Keratinocyte (primary cell): ENCODE measurements at regions not wholly inside any gene's neighbourhood (a gene's known extent, or its start where the extent isn't known, plus 50 kb on each side); places are given as distances from the start of the nearest gene placed in this dataset.
"Not testable (repeated sequence)": the region's sequence is repeated elsewhere in the genome, so short reads cannot be mapped to it uniquely, and the experiment has no call there.

Experiments
- DNase-seq: peaks from one replicate; pipeline ENCODE4 v3.0.0-alpha.2; 2011; ENCODE audit warnings: low read depth, missing footprints, low spot score
- FAIRE-seq: peaks from 2 replicates; lab custom pipeline; 2011; peaks lifted over from hg19 to GRCh38; lab: Jason Lieb, UNC
- H2AFZ ChIP-seq: 2 replicates; pipeline ENCODE4 v1.6.0; 2012; ENCODE audit warnings: low read length, control low read depth, inconsistent platforms; ENCODE audit not compliant: control insufficient read depth
- H3K27ac ChIP-seq: 2 replicates; pipeline ENCODE4 v1.5.1; 2011; ENCODE audit warnings: low read length; ENCODE audit not compliant: control insufficient read depth, insufficient read depth
- H3K27me3 ChIP-seq: 3 replicates; pipeline ENCODE4 v1.6.0; 2011; ENCODE audit warnings: low read length; ENCODE audit not compliant: control insufficient read depth, insufficient read depth; ENCODE audit errors: extremely low read depth
- H3K36me3 ChIP-seq, 2 experiments: 2 replicates in 1 of 2; 3 replicates in 1 of 2; pipeline ENCODE4 v1.5.1; 2011; ENCODE audit warnings: low read length in 2 of 2, mild to moderate bottlenecking in 1 of 2; ENCODE audit not compliant: control insufficient read depth in 2 of 2, insufficient read depth in 2 of 2; ENCODE audit errors: extremely low read depth in 1 of 2
- H3K4me1 ChIP-seq: 3 replicates; pipeline ENCODE4 v1.5.1; 2011; ENCODE audit warnings: low read length; ENCODE audit not compliant: control insufficient read depth, insufficient read depth; ENCODE audit errors: extremely low read depth
- H3K4me2 ChIP-seq: 3 replicates; pipeline ENCODE4 v1.6.0; 2011; ENCODE audit warnings: low read depth, low read length; ENCODE audit not compliant: control insufficient read depth, insufficient read depth; ENCODE audit errors: extremely low read depth
- H3K4me3 ChIP-seq, 3 experiments: fragments of 200-600 bp in 1 of 3; sonication (generic) in 1 of 3; 2 replicates in 2 of 3; 3 replicates in 1 of 3; pipeline ENCODE4 v1.5.1; 2011 to 2016; ENCODE audit warnings: low read length in 3 of 3, mild to moderate bottlenecking in 3 of 3, control low read depth in 2 of 3, inconsistent platforms in 1 of 3, low read depth in 1 of 3, mixed read lengths in 1 of 3, mixed run types in 1 of 3, moderate library complexity in 1 of 3; ENCODE audit not compliant: control insufficient read depth in 2 of 3, insufficient read depth in 2 of 3; ENCODE audit errors: extremely low read depth in 1 of 3
- H3K79me2 ChIP-seq: 2 replicates; pipeline ENCODE4 v1.6.0; 2012; ENCODE audit warnings: low read length; ENCODE audit not compliant: control insufficient read depth, insufficient read depth
- H3K9ac ChIP-seq: 3 replicates; pipeline ENCODE4 v1.6.0; 2011; ENCODE audit warnings: low read length; ENCODE audit not compliant: control insufficient read depth, insufficient read depth; ENCODE audit errors: extremely low read depth
- H3K9me1 ChIP-seq: 3 replicates; pipeline ENCODE4 v1.6.0; 2011; ENCODE audit warnings: low read length; ENCODE audit not compliant: control insufficient read depth, insufficient read depth; ENCODE audit errors: extremely low read depth
- H3K9me3 ChIP-seq: 2 replicates; pipeline ENCODE4 v1.5.1; 2012; ENCODE audit warnings: low read depth, low read length; ENCODE audit not compliant: control insufficient read depth
- H4K20me1 ChIP-seq: 3 replicates; pipeline ENCODE4 v1.6.0; 2011; ENCODE audit warnings: low read length; ENCODE audit not compliant: control insufficient read depth, insufficient read depth; ENCODE audit errors: extremely low read depth
- EZH2 ChIP-seq: IDR thresholded peaks from one replicate; pipeline ENCODE4 v1.6.1; 2012; ENCODE audit warnings: inconsistent platforms, mild to moderate bottlenecking, low read length, moderate library complexity
- dilution Hi-C: fragments of 300-500 bp; cut with MboI; formaldehyde crosslinking; loops from one replicate; pipeline ENCODE4 v1.7.0; 2020; ENCODE audit warnings: low sequenced_read_pairs; ENCODE audit not compliant: extremely low pct_ligation_motif_present
- TF ChIP-seq, protein P1 (sequence below), 3 experiments: IDR thresholded peaks in 1 of 3; conservative IDR thresholded peaks in 1 of 3; optimal IDR thresholded peaks in 1 of 3; 2 replicates in 2 of 3; 3 replicates in 1 of 3; pipeline versions ENCODE3 to v1.5.1; 2011; ENCODE audit warnings: low read length in 3 of 3, mild to moderate bottlenecking in 3 of 3, moderate library complexity in 2 of 3, control low read depth in 1 of 3, inconsistent platforms in 1 of 3; ENCODE audit not compliant: insufficient read depth in 2 of 3; ENCODE audit errors: extremely low read depth in 1 of 3

DNA sequence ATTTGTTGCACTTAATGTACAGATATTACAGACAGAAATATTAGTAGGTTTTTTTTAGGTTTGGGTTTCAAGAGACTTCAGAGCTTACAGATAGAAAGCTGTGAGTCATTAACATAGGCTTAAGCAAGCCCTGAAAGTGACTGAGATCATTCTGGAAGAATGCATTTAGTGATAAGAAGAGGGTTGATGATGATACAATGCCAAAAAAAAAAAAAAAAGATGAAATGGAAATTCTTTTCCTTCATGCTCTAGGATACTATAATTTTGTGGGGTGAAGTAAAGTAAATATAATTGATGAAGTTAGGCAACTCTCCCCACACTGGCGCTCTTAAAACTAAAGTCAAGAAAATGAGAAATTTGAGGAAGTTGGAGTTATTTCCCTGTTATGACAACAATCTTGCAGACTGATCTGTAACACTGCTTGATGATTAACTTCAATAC is 169.4 kb upstream of the ZNF385D start:
- Histone ChIP-seq H3K27ac (no peak overlapping the region), H4K20me1 (no peaks in the 10 kb centered on the region), H3K4me3 (no peak overlapping the region), H3K9me3 (no peaks in the 10 kb centered on the region), H3K36me3 (no peaks in the 10 kb centered on the region), H3K4me2 (no peak overlapping the region), H2AFZ (no peak overlapping the region), H3K79me2 (no peaks in the 10 kb centered on the region), H3K9me1 (no peaks in the 10 kb centered on the region), H3K4me1 (no peaks in the 10 kb centered on the region), H3K27me3 (no peaks in the 10 kb centered on the region), H3K9ac (no peak overlapping the region)
- TF ChIP-seq, protein P1, sequence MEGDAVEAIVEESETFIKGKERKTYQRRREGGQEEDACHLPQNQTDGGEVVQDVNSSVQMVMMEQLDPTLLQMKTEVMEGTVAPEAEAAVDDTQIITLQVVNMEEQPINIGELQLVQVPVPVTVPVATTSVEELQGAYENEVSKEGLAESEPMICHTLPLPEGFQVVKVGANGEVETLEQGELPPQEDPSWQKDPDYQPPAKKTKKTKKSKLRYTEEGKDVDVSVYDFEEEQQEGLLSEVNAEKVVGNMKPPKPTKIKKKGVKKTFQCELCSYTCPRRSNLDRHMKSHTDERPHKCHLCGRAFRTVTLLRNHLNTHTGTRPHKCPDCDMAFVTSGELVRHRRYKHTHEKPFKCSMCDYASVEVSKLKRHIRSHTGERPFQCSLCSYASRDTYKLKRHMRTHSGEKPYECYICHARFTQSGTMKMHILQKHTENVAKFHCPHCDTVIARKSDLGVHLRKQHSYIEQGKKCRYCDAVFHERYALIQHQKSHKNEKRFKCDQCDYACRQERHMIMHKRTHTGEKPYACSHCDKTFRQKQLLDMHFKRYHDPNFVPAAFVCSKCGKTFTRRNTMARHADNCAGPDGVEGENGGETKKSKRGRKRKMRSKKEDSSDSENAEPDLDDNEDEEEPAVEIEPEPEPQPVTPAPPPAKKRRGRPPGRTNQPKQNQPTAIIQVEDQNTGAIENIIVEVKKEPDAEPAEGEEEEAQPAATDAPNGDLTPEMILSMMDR (optimal IDR thresholded peaks at IDR 0.05 in 1 of 3, IDR thresholded peaks at IDR 0.05 in 1 of 3, conservative IDR thresholded peaks at IDR 0.05 in 1 of 3; ENCODE audit: extremely low read depth in 1 of 3, insufficient read depth in 2 of 3, low read length in 3 of 3) = no peak
- no peak for TF ChIP-seq EZH2
- no peak for DNase-seq
- FAIRE-seq = no peak
- dilution Hi-C loops = no loop called here

DNA sequence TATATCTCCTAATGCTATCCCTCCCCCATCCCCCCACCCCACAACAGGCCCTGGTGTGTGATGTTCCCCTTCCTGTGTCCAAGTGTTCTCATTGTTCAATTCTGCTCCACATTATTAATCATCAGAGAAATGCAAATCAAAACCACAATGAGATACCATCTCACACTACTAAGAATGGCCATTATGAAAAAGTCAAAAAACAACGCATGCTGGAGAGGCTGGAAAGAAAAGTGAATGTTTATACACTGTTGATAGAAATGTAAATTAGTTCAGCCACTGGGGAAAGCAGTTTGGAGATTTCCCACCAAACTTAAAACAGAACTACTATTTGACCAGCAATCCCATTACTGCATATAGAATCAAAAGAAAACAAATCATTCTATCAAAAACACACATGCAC is 172.1 kb upstream of the ZNF385D start:
- H2AFZ ChIP-seq, H3K79me2 ChIP-seq, DNase-seq, H3K27me3 ChIP-seq, H4K20me1 ChIP-seq, H3K9ac ChIP-seq, FAIRE-seq, H3K4me3 ChIP-seq, H3K27ac ChIP-seq, H3K4me1 ChIP-seq, H3K9me1 ChIP-seq, H3K36me3 ChIP-seq, H3K9me3 ChIP-seq, H3K4me2 ChIP-seq, dilution Hi-C loops: not testable (repeated sequence)

DNA sequence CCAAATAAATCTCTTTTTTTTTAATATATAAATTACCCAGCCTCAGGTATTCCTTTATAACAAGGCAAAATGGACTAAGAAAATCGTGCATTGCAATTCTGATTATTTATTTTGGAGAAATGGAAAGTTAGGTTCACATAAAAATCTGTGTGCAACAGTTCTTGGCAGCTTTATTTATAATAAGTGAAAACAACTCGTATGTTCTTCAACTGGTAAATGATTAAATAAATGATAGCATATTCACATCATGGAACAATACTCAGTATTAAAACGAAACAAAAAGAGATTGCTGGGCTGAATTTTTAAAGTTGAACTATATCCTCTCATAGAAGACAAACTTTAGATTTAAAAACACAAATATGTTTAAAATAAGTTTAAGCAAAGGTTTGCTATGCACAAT is 176.3 kb upstream of the ZNF385D start:
- dilution Hi-C loops = no loop called here
- Histone ChIP-seq H3K9ac (no peak overlapping the region), H2AFZ (no peak overlapping the region), H3K9me1 (no peaks in the 10 kb centered on the region), H3K4me3 (no peak overlapping the region), H3K36me3 (no peaks in the 10 kb centered on the region), H3K79me2 (no peaks in the 10 kb centered on the region), H3K4me1 (no peaks in the 10 kb centered on the region), H3K9me3 (no peaks in the 10 kb centered on the region), H4K20me1 (no peaks in the 10 kb centered on the region), H3K27me3 (no peaks in the 10 kb centered on the region), H3K27ac (no peak overlapping the region), H3K4me2 (no peak overlapping the region)
- no peak for FAIRE-seq
- no peak for TF ChIP-seq EZH2
- TF ChIP-seq, protein P1 (optimal IDR thresholded peaks at IDR 0.05 in 1 of 3, IDR thresholded peaks at IDR 0.05 in 1 of 3, conservative IDR thresholded peaks at IDR 0.05 in 1 of 3; ENCODE audit: extremely low read depth in 1 of 3, insufficient read depth in 2 of 3, low read length in 3 of 3) = no peak
- no peak for DNase-seq
